ENCODE measurements at regions not wholly inside any gene's neighbourhood (a gene's known extent, or its start where the extent isn't known, plus 50 kb on each side); places are given as distances from the start of the nearest gene placed in this dataset.

DNA sequence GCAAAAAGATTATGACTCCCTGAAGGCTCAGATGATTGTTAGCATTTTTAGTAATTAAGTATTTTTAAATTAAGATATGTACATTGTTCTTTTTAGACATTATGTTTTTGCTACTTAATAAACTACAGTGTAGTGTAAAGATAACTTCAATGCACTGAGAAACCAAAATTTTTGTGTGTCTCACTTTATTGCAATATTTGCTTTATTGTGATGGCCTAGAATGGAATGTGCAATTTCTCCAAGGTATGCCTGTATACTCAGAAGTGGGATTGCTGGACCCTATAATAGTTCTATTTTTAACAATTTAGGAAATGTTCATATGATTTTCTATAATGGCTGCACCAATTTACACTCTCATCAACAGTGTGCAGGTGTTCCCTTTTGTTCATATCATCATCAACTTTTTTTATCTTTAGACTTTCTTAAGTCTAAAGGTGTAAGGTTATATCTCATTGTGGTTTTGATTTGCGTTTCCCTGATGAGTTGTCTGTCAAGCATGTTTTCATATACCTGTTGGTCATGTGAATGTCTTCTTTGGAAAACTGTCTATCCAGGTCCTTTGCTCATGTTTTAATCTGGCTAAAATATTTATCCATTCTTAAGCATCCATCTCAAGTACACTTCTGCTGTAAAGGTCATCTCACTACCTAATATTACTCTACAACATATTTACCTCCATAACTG, 1323.5 kb upstream of the LRRTM3 start (continued):
- no peak for TF ChIP-seq ZFP30 (CRISPR knock-in tag; IDR thresholded peaks at IDR 0.05)
- no peak for TF ChIP-seq ZFP3 (CRISPR knock-in tag; IDR thresholded peaks at IDR 0.05)
- no peak for TF ChIP-seq TOX (CRISPR knock-in tag; IDR thresholded peaks at IDR 0.05; ENCODE audit: borderline replicate concordance)

DNA sequence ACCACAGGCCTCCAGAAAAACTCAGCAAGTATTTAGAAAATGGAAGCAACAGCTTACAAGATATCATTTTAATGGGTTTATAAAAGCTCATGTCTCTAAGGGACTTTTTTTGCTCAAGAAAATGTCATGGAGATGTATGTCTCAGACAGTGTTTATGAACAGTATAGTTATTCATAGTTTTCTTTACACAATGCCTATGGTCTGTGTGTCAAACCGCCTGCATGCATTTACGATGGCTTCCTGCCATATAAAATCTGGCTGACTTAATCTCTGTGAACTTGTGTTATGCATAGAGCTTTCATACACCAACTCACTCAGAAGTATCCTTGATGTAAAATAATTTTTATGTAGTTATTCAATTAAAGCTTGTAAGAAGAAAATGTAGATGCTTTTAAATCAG, 1314.2 kb upstream of the LRRTM3 start:
- no peak for TF ChIP-seq ARNTL (CRISPR knock-in tag; IDR thresholded peaks at IDR 0.05; ENCODE audit: borderline replicate concordance, low read depth)
- TF ChIP-seq, protein P1, sequence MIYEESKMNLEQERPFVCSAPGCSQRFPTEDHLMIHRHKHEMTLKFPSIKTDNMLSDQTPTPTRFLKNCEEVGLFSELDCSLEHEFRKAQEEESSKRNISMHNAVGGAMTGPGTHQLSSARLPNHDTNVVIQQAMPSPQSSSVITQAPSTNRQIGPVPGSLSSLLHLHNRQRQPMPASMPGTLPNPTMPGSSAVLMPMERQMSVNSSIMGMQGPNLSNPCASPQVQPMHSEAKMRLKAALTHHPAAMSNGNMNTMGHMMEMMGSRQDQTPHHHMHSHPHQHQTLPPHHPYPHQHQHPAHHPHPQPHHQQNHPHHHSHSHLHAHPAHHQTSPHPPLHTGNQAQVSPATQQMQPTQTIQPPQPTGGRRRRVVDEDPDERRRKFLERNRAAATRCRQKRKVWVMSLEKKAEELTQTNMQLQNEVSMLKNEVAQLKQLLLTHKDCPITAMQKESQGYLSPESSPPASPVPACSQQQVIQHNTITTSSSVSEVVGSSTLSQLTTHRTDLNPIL (CRISPR knock-in tag; IDR thresholded peaks at IDR 0.05; ENCODE audit: low read depth), result no peak
- TF ChIP-seq CSRNP3 (CRISPR knock-in tag; IDR thresholded peaks at IDR 0.05), result no peak
- no peak for TF ChIP-seq ZC3H10 (CRISPR knock-in tag; IDR thresholded peaks at IDR 0.05)
- no peak for TF ChIP-seq ZFP30 (CRISPR knock-in tag; IDR thresholded peaks at IDR 0.05)
- no peak for TF ChIP-seq SNAI2 (CRISPR knock-in tag; IDR thresholded peaks at IDR 0.05)
- TF ChIP-seq PPARA (CRISPR knock-in tag; IDR thresholded peaks at IDR 0.05; ENCODE audit: borderline replicate concordance), result no peak
- no peak for TF ChIP-seq ZFP3 (CRISPR knock-in tag; IDR thresholded peaks at IDR 0.05)
- no peak for TF ChIP-seq OSR1 (CRISPR knock-in tag; IDR thresholded peaks at IDR 0.05)
- TF ChIP-seq ESRRG (CRISPR knock-in tag; IDR thresholded peaks at IDR 0.05), result no peak
- TF ChIP-seq BACH2 (CRISPR knock-in tag; IDR thresholded peaks at IDR 0.05; ENCODE audit: borderline replicate concordance), result no peak
- no peak for TF ChIP-seq GLIS3 (CRISPR knock-in tag; IDR thresholded peaks at IDR 0.05)
- TF ChIP-seq CSDC2 (CRISPR knock-in tag; IDR thresholded peaks at IDR 0.05), result no peak
- no peak for TF ChIP-seq POU6F1 (CRISPR knock-in tag; IDR thresholded peaks at IDR 0.05; ENCODE audit: borderline replicate concordance, low read depth)
- TF ChIP-seq ZNF565 (CRISPR knock-in tag; conservative IDR thresholded peaks at IDR 0.05; ENCODE audit: low read depth), result no peak
- no peak for TF ChIP-seq RARB (CRISPR knock-in tag; IDR thresholded peaks at IDR 0.05)
- ATAC-seq, result no peak

DNA sequence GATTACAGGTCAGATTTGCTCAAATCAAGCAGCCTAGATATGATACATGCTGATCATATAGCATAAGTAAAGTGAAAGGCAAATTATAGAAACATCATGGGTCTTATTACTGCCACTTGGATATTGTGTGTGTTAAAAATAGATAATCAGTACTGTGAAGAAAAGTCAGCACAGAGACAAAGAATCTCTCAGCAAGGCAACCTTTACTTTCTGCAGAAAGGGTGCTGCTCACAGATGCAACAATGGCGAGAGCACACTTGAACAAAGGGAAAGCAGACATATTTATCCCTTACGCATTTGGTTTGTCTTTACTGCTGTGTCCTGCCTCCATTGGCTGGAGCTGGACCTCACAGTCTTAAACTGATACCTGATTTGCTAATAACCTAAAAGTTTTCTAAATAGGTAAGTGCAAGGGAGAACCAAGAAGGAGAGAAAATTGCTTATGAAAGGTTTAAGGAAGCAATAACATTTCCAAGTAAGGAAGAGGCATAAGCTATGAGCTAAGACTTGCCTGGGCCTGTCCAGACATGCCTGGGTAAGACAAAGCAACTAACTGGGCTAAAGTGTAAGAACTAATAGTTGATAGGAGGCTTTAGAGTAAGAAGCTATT, 1310.8 kb upstream of the LRRTM3 start:
- TF ChIP-seq CSRNP3 (CRISPR knock-in tag; IDR thresholded peaks at IDR 0.05) (no peak), TOX (CRISPR knock-in tag; IDR thresholded peaks at IDR 0.05; ENCODE audit: borderline replicate concordance) (no peak), TCF4 (CRISPR knock-in tag; IDR thresholded peaks at IDR 0.05; ENCODE audit: borderline replicate concordance) (no peak), ISL1 (CRISPR knock-in tag; IDR thresholded peaks at IDR 0.05) (no peak), BACH2 (CRISPR knock-in tag; IDR thresholded peaks at IDR 0.05; ENCODE audit: borderline replicate concordance) (no peak), CSDC2 (CRISPR knock-in tag; IDR thresholded peaks at IDR 0.05) (no peak), OSR1 (CRISPR knock-in tag; IDR thresholded peaks at IDR 0.05) (no peak), GLIS3 (CRISPR knock-in tag; IDR thresholded peaks at IDR 0.05) (no peak), PATZ1 (CRISPR knock-in tag; IDR thresholded peaks at IDR 0.05; ENCODE audit: borderline replicate concordance) (no peak), ZFP30 (CRISPR knock-in tag; IDR thresholded peaks at IDR 0.05) (no peak), ESRRG (CRISPR knock-in tag; IDR thresholded peaks at IDR 0.05) (no peak), SNAI2 (CRISPR knock-in tag; IDR thresholded peaks at IDR 0.05) (no peak)
- TF ChIP-seq, protein P1 (CRISPR knock-in tag; IDR thresholded peaks at IDR 0.05; ENCODE audit: low read depth), result no peak
- ATAC-seq, result no peak
